IMR-90 (cell line): ENCODE measurements at regions not wholly inside any gene's neighbourhood (a gene's known extent, or its start where the extent isn't known, plus 50 kb on each side); places are given as distances from the start of the nearest gene placed in this dataset.
A peak's percentile ranks its signal among the peaks of the same experiment; 100 is the strongest.

Experiments
- ATAC-seq: fragments of 200-7000 bp; cut with Tn5 transposase; 2 replicates; pipeline ENCODE4 v1.9.1; 2020; ENCODE audit warnings: low read depth, mild to moderate bottlenecking, moderate library complexity
- BruUV-seq: library from RNA; stranded (reverse); fragments of 400-500 nt; replicated peaks from 2 replicates; lab custom pipeline; 2021; lab: Mats Ljungman, UMichigan
- CTCF ChIA-PET: fragments of 300-600 bp; formaldehyde crosslinking; extraction: SDS; loops from one replicate; lab custom pipeline; 2021; ENCODE audit warnings: antibody characterized with exemption; lab: Yijun Ruan, JAX
- POLR2A ChIA-PET: fragments of 300-600 bp; sonication (Branson Sonifier 250); formaldehyde crosslinking; loops from one replicate; lab custom pipeline; 2022; ENCODE audit warnings: antibody characterized with exemption; ENCODE audit not compliant: unreplicated experiment; lab: Charles Lee
- DNase-seq: peaks from one replicate; pipeline ENCODE4 v3.0.0; 2013
- H2AFZ ChIP-seq: replicated peaks from 2 replicates; pipeline ENCODE3; 2013; ENCODE audit warnings: low read length, mild to moderate bottlenecking; ENCODE audit not compliant: poor library complexity
- H2AK5ac ChIP-seq: 2 replicates; pipeline ENCODE4 v1.6.1; 2013; ENCODE audit warnings: low read depth, low read length, inconsistent platforms
- H2AK9ac ChIP-seq: replicated peaks from 2 replicates; pipeline ENCODE3; 2013; ENCODE audit warnings: mild to moderate bottlenecking, low read depth, low read length, moderate library complexity; ENCODE audit not compliant: poor library complexity
- H2BK120ac ChIP-seq: 2 replicates; pipeline ENCODE4 v1.6.1; 2013; ENCODE audit warnings: low read depth, low read length, inconsistent platforms
- H2BK15ac ChIP-seq: 3 replicates; pipeline ENCODE4 v1.6.1; 2013; ENCODE audit warnings: low read depth, low read length, inconsistent platforms
- H2BK20ac ChIP-seq: 2 replicates; pipeline ENCODE4 v1.6.1; 2013; ENCODE audit warnings: low read depth, mild to moderate bottlenecking, inconsistent platforms, low read length, moderate library complexity
- H2BK5ac ChIP-seq: 2 replicates; pipeline ENCODE4 v1.6.1; 2013; ENCODE audit warnings: mild to moderate bottlenecking, low read depth, low read length, inconsistent platforms; ENCODE audit not compliant: poor library complexity, severe bottlenecking
- H3K14ac ChIP-seq: replicated peaks from 2 replicates; pipeline ENCODE4 v1.6.1; 2013; ENCODE audit warnings: low read depth, low read length, inconsistent platforms
- H3K18ac ChIP-seq: 2 replicates; pipeline ENCODE4 v1.6.1; 2013; ENCODE audit warnings: low read depth, low read length, control low read depth
- H3K23ac ChIP-seq: 2 replicates; pipeline ENCODE4 v1.6.1; 2013; ENCODE audit warnings: low read depth, low read length, inconsistent platforms
- H3K27ac ChIP-seq: 2 replicates; pipeline ENCODE4 v1.5.1; 2013; ENCODE audit warnings: mild to moderate bottlenecking, control low read depth, low read length; ENCODE audit not compliant: insufficient read depth
- H3K27me3 ChIP-seq: 2 replicates; pipeline ENCODE4 v1.6.1; 2013; ENCODE audit warnings: low read length; ENCODE audit not compliant: control insufficient read depth, insufficient read depth
- H3K36me3 ChIP-seq: 2 replicates; pipeline ENCODE4 v1.6.1; 2013; ENCODE audit warnings: low read length, mixed read lengths; ENCODE audit not compliant: control insufficient read depth, insufficient read depth
- H3K4ac ChIP-seq: 2 replicates; pipeline ENCODE4 v1.6.1; 2013; ENCODE audit warnings: low read depth, low read length, inconsistent platforms
- H3K4me1 ChIP-seq: 2 replicates; pipeline ENCODE4 v1.6.1; 2013; ENCODE audit warnings: low read length, mixed read lengths; ENCODE audit not compliant: control insufficient read depth, insufficient read depth
- H3K4me2 ChIP-seq: 2 replicates; pipeline ENCODE4 v1.6.1; 2013; ENCODE audit warnings: low read depth, mild to moderate bottlenecking, control low read depth, low read length, moderate library complexity
- H3K4me3 ChIP-seq: 2 replicates; pipeline ENCODE4 v1.5.1; 2013; ENCODE audit warnings: low read depth, mild to moderate bottlenecking, control low read depth, low read length, moderate library complexity; ENCODE audit not compliant: insufficient read depth
- H3K56ac ChIP-seq: 2 replicates; pipeline ENCODE4 v1.6.1; 2013; ENCODE audit warnings: low read length, inconsistent platforms; ENCODE audit not compliant: insufficient read depth; ENCODE audit errors: extremely low read depth
- H3K79me1 ChIP-seq, 2 experiments: 2 replicates each; pipeline ENCODE4 v1.6.1; 2013; ENCODE audit warnings: low read length in 2 of 2, inconsistent platforms in 1 of 2, low read depth in 1 of 2
- H3K9ac ChIP-seq: 2 replicates; pipeline ENCODE4 v1.6.1; 2013; ENCODE audit warnings: low read depth, low read length, control low read depth
- H3K9me1 ChIP-seq: 2 replicates; pipeline ENCODE4 v1.6.1; 2013; ENCODE audit warnings: low read length, inconsistent platforms; ENCODE audit not compliant: insufficient read depth
- H3K9me3 ChIP-seq: 2 replicates; pipeline ENCODE4 v1.6.1; 2013; ENCODE audit warnings: low read length; ENCODE audit not compliant: control insufficient read depth, insufficient read depth
- H4K20me1 ChIP-seq: 2 replicates; pipeline ENCODE4 v1.6.1; 2013; ENCODE audit warnings: low read length, inconsistent platforms; ENCODE audit not compliant: insufficient read depth
- H4K5ac ChIP-seq: 2 replicates; pipeline ENCODE4 v1.6.1; 2013; ENCODE audit warnings: mild to moderate bottlenecking, low read depth, low read length, control low read depth
- H4K8ac ChIP-seq, 2 experiments: 2 replicates each; pipeline ENCODE4 v1.6.1; 2013; ENCODE audit warnings: low read depth in 2 of 2, low read length in 2 of 2, control low read depth in 1 of 2, inconsistent platforms in 1 of 2
- H4K91ac ChIP-seq: 2 replicates; pipeline ENCODE4 v1.6.1; 2013; ENCODE audit warnings: low read depth, low read length, inconsistent platforms; ENCODE audit not compliant: insufficient read depth
- CEBPB ChIP-seq: IDR thresholded peaks from 2 replicates; pipeline ENCODE4 v1.6.1; 2012; ENCODE audit warnings: low read depth, low read length, improper control_type of control experiment
- MAFK ChIP-seq: IDR thresholded peaks from 2 replicates; pipeline ENCODE4 v1.6.1; 2012; ENCODE audit warnings: low read depth, low read length, improper control_type of control experiment
- MXI1 ChIP-seq: IDR thresholded peaks from 2 replicates; pipeline ENCODE4 v1.6.1; 2012; ENCODE audit warnings: low read depth, mild to moderate bottlenecking, low read length, moderate library complexity, borderline replicate concordance
- RAD21 ChIP-seq: IDR thresholded peaks from 2 replicates; pipeline ENCODE4 v1.6.1; 2012; ENCODE audit warnings: low read length, improper control_type of control experiment
- RCOR1 ChIP-seq: IDR thresholded peaks from 2 replicates; pipeline ENCODE4 v1.6.1; 2012; ENCODE audit warnings: mild to moderate bottlenecking, low read length, improper control_type of control experiment; ENCODE audit not compliant: insufficient replicate concordance
- SMC3 ChIP-seq: fragments of 150-350 bp; IDR thresholded peaks from 2 replicates; pipeline ENCODE4 v1.6.1; 2016; ENCODE audit warnings: low read depth, mild to moderate bottlenecking, antibody characterized with exemption, low read length, moderate library complexity
- WGBS, 2 experiments: methylation state at CpG; one replicate each; pipeline versions ENCODE4 v1.1.5 to v1.1.7; 2013; ENCODE audit warnings: missing lambda C conversion rate in 2 of 2; ENCODE audit not compliant: insufficient read length in 1 of 2; ENCODE audit errors: extremely low coverage in 2 of 2; 5-methylcytosine and 5-hydroxymethylcytosine counted together
- dilution Hi-C: fragments of 300-500 bp; cut with HindIII; formaldehyde crosslinking; loops from one replicate; pipeline ENCODE4 v1.14.3; 2018; ENCODE audit warnings: low sequenced_read_pairs; ENCODE audit not compliant: unreplicated experiment
- in situ Hi-C: fragments of 300-500 bp; cut with MboI; formaldehyde crosslinking; loops from 3 replicates; pipeline ENCODE4 v1.14.3; 2019; ENCODE audit warnings: low sequenced_read_pairs, inconsistent platforms, mixed read lengths
- intact Hi-C: fragments of 100-400 bp; cut with micrococcal nuclease; formaldehyde crosslinking; loops from 2 replicates; pipeline ENCODE4 v1.10.0; 2022
- TF ChIP-seq, protein P1 (sequence below): fragments of 150-350 bp; IDR thresholded peaks from 2 replicates; pipeline ENCODE4 v1.6.1; 2016; ENCODE audit warnings: low read depth, mild to moderate bottlenecking, low read length, moderate library complexity, borderline replicate concordance
- TF ChIP-seq, protein P2 (sequence below): fragments of 150-350 bp; IDR thresholded peaks from 2 replicates; pipeline ENCODE4 v1.6.1; 2017; ENCODE audit warnings: mild to moderate bottlenecking, antibody characterized with exemption, low read length, low read depth

DNA sequence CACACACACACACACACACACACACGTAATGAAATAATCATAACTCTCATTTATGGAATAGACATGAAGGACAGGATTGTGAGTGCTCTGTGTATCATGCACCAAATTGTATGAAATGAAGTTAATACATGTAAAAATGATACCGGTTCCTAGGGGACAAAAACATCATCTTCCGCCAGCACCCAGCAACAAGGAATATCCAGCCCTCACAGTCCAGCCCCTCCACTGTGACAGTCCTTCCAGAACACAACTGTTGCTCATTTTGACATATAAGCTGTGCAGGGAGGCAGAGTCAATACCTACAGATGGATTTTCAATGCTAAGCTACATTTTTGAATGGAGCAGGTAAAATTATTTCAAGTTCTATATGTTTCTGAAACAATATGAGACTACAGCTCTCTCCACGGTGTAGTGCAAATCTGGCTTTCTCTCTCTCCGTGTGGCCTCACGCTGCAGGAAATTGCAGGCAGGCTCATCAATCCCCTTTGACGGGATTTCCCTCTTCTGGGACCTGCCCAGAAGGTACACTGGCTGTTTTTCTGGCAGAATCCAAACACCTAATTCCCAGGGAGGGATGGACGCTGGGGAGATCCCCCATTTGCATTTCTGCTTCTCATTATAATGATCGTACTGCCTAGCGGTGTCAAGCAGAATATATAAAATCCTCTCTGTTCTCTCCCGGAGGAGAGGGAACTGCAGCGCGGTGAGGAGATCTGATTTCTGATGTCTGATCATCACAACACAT lies 494.0 kb downstream of the LIG4 start (continued):
- TF ChIP-seq, protein P1, sequence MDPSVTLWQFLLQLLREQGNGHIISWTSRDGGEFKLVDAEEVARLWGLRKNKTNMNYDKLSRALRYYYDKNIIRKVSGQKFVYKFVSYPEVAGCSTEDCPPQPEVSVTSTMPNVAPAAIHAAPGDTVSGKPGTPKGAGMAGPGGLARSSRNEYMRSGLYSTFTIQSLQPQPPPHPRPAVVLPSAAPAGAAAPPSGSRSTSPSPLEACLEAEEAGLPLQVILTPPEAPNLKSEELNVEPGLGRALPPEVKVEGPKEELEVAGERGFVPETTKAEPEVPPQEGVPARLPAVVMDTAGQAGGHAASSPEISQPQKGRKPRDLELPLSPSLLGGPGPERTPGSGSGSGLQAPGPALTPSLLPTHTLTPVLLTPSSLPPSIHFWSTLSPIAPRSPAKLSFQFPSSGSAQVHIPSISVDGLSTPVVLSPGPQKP, result no peak

DNA sequence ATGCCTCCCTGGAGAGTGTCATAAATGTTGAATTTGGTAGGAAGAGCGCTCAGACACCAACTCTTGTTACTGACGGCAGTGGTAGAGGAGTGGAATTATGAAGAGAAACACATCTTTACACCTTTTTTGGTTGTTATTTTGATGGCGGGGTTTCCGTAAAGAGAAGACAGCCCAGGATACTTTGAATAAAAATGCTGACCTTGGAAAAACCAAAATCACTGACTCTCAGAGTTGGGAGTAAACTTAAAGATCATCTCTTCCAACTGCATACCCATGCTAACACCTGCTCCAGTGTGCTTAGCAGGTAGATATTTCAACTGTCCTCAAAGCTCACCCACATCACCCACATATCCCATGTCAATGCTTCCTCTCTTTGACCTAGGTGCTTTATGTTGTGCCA lies 498.6 kb downstream of the LIG4 start:
- in situ Hi-C loops, result no loop called here

More for the DNA sequence above, 498.6 kb downstream of the LIG4 start:
- no peak overlapping the region for H3K23ac ChIP-seq
- H3K4ac ChIP-seq, result no peak overlapping the region
- no peaks in the 10 kb centered on the region; the same call in none of the 2 replicates for H3K9me1 ChIP-seq
- intact Hi-C loops (no loop called here), dilution Hi-C loops (no loop called here)
- H3K18ac ChIP-seq, result no peak overlapping the region
- H3K9ac ChIP-seq, result no peak overlapping the region
- no peak overlapping the region for H2AFZ ChIP-seq
- no peak overlapping the region for H3K4me2 ChIP-seq
- DNase-seq (no peak), ATAC-seq (no peak)
- ChIA-PET CTCF (no interaction called here), POLR2A (no interaction called here)
- H4K20me1 ChIP-seq, result peaks cover 30% of the 10 kb centered on the region
- TF ChIP-seq, protein P2, sequence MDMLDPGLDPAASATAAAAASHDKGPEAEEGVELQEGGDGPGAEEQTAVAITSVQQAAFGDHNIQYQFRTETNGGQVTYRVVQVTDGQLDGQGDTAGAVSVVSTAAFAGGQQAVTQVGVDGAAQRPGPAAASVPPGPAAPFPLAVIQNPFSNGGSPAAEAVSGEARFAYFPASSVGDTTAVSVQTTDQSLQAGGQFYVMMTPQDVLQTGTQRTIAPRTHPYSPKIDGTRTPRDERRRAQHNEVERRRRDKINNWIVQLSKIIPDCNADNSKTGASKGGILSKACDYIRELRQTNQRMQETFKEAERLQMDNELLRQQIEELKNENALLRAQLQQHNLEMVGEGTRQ, result no peak
- TF ChIP-seq CEBPB (no peak), SMC3 (no peak), MXI1 (no peak), RCOR1 (no peak), RAD21 (no peak), MAFK (peak; percentile 82)
- TF ChIP-seq, protein P1, result no peak
- H3K79me1 ChIP-seq, result peaks cover 28 to 65% of the 10 kb centered on the region in 2 experiments
- H3K27me3 ChIP-seq, result no peaks in the 10 kb centered on the region
- H2BK5ac ChIP-seq, result no peak overlapping the region
- no peak overlapping the region for H3K14ac ChIP-seq
- no peak overlapping the region for H3K56ac ChIP-seq
- no TSS peak for BruUV-seq
- no peak overlapping the region for H4K5ac ChIP-seq
- H2BK120ac ChIP-seq, result no peak overlapping the region
- WGBS, 2 experiments, result no CpG with 5 or more reads among the region's 4 CpGs
- no peak overlapping the region for H3K27ac ChIP-seq
- no peaks in the 10 kb centered on the region for H3K36me3 ChIP-seq
- no peak overlapping the region for H4K91ac ChIP-seq
- H3K4me3 ChIP-seq, result no peak overlapping the region
- H3K9me3 ChIP-seq, result no peaks in the 10 kb centered on the region
- H3K4me1 ChIP-seq, result peaks cover 4% of the 10 kb centered on the region; the same call in 1 of the 2 replicates
- no peak overlapping the region for H2BK15ac ChIP-seq
- H2AK5ac ChIP-seq, result no peak overlapping the region
- no peak overlapping the region for H4K8ac ChIP-seq
- H2AK9ac ChIP-seq, result no peak overlapping the region
- no peak overlapping the region for H2BK20ac ChIP-seq
